ENCODE measurements at regions not wholly inside any gene's neighbourhood (a gene's known extent, or its start where the extent isn't known, plus 50 kb on each side); places are given as distances from the start of the nearest gene placed in this dataset.

- H2BK120ac ChIP-seq (ENCODE audit: low read depth, low read length): no peak overlapping the region
- H3K27me3 ChIP-seq (ENCODE audit: insufficient read depth, low read length, poor library complexity): no peaks in the 10 kb centered on the region
- H3K56ac ChIP-seq (ENCODE audit: low read length): no peak overlapping the region
- H4K8ac ChIP-seq (ENCODE audit: low read depth, low read length): no peak overlapping the region
- no peak overlapping the region for H3K4ac ChIP-seq (ENCODE audit: low read depth, low read length)
- H3K9ac ChIP-seq (ENCODE audit: low read length): no peak overlapping the region
- no peaks in the 10 kb centered on the region for H3K4me1 ChIP-seq (ENCODE audit: control insufficient read depth, low read depth, low read length)
- WGBS (ENCODE audit: extremely low coverage, insufficient coverage, low lambda C conversion rate): no CpG with 5 or more reads among the region's 7 CpGs
- H2BK15ac ChIP-seq (replicated peaks; ENCODE audit: low read depth): no peak overlapping the region
- H3K27ac ChIP-seq (ENCODE audit: low read depth, low read length): no peak overlapping the region
- H2BK5ac ChIP-seq (ENCODE audit: low read length): no peak overlapping the region
- H3K79me1 ChIP-seq (ENCODE audit: low read length): no peaks in the 10 kb centered on the region
- no peak for DNase-seq
- H3K36me3 ChIP-seq (ENCODE audit: control insufficient read depth, insufficient read depth, low read length): no peaks in the 10 kb centered on the region
- H3K4me2 ChIP-seq (ENCODE audit: low read length): no peak overlapping the region
- H3K79me2 ChIP-seq (ENCODE audit: control insufficient read depth, insufficient read depth, low read length): no peaks in the 10 kb centered on the region
- no peak overlapping the region for H3K18ac ChIP-seq (ENCODE audit: low read length)
- H3K4me3 ChIP-seq (ENCODE audit: low read length): no peak overlapping the region
- no peak overlapping the region for H2AK5ac ChIP-seq (ENCODE audit: low read length)
- H3K23ac ChIP-seq (ENCODE audit: low read length): no peak overlapping the region
- H4K5ac ChIP-seq (ENCODE audit: low read length): no peak overlapping the region
Measured at GRCh38 chr10:130339911-130340310, 203.7 kb downstream of the GLRX3 start.

- H3K4me2 ChIP-seq (ENCODE audit: low read length): no peak overlapping the region
- no peak overlapping the region for H3K18ac ChIP-seq (ENCODE audit: low read length)
- no peak overlapping the region for H2BK120ac ChIP-seq (ENCODE audit: low read depth, low read length)
- H3K79me2 ChIP-seq (ENCODE audit: control insufficient read depth, insufficient read depth, low read length): no peaks in the 10 kb centered on the region
- H4K5ac ChIP-seq (ENCODE audit: low read length): no peak overlapping the region
- H3K27me3 ChIP-seq (ENCODE audit: insufficient read depth, low read length, poor library complexity): no peaks in the 10 kb centered on the region
- no peaks in the 10 kb centered on the region for H3K36me3 ChIP-seq (ENCODE audit: control insufficient read depth, insufficient read depth, low read length)
- no peak overlapping the region for H3K27ac ChIP-seq (ENCODE audit: low read depth, low read length)
- no CpG with 5 or more reads among the region's 5 CpGs for WGBS (ENCODE audit: extremely low coverage, insufficient coverage, low lambda C conversion rate)
- no peak overlapping the region for H2BK15ac ChIP-seq (replicated peaks; ENCODE audit: low read depth)
- H3K9ac ChIP-seq (ENCODE audit: low read length): no peak overlapping the region
- no peak overlapping the region for H3K23ac ChIP-seq (ENCODE audit: low read length)
- H3K4me1 ChIP-seq (ENCODE audit: control insufficient read depth, low read depth, low read length): no peaks in the 10 kb centered on the region
- no peak overlapping the region for H3K4ac ChIP-seq (ENCODE audit: low read depth, low read length)
- no peak overlapping the region for H2AK5ac ChIP-seq (ENCODE audit: low read length)
- H3K79me1 ChIP-seq (ENCODE audit: low read length): no peaks in the 10 kb centered on the region
- no peak for DNase-seq
- H3K56ac ChIP-seq (ENCODE audit: low read length): no peak overlapping the region
- H2BK5ac ChIP-seq (ENCODE audit: low read length): no peak overlapping the region
- no peak overlapping the region for H4K8ac ChIP-seq (ENCODE audit: low read depth, low read length)
- no peak overlapping the region for H3K4me3 ChIP-seq (ENCODE audit: low read length)
Measured at GRCh38 chr10:130340816-130341215, 204.6 kb downstream of the GLRX3 start.

- H3K4me2 ChIP-seq (ENCODE audit: low read length): no peak overlapping the region
- no peaks in the 10 kb centered on the region for H3K27me3 ChIP-seq (ENCODE audit: insufficient read depth, low read length, poor library complexity)
- H3K27ac ChIP-seq (ENCODE audit: low read depth, low read length): no peak overlapping the region
- H3K4ac ChIP-seq (ENCODE audit: low read depth, low read length): no peak overlapping the region
- H3K79me2 ChIP-seq (ENCODE audit: control insufficient read depth, insufficient read depth, low read length): no peaks in the 10 kb centered on the region
- H3K9ac ChIP-seq (ENCODE audit: low read length): no peak overlapping the region
- H2BK120ac ChIP-seq (ENCODE audit: low read depth, low read length): no peak overlapping the region
- H3K18ac ChIP-seq (ENCODE audit: low read length): no peak overlapping the region
- H3K56ac ChIP-seq (ENCODE audit: low read length): no peak overlapping the region
- no peaks in the 10 kb centered on the region for H3K4me1 ChIP-seq (ENCODE audit: control insufficient read depth, low read depth, low read length)
- no peak overlapping the region for H4K5ac ChIP-seq (ENCODE audit: low read length)
- WGBS (ENCODE audit: extremely low coverage, insufficient coverage, low lambda C conversion rate): no CpG with 5 or more reads among the region's 6 CpGs
- H3K36me3 ChIP-seq (ENCODE audit: control insufficient read depth, insufficient read depth, low read length): no peaks in the 10 kb centered on the region
- peak; percentile 51 for DNase-seq
- no peak overlapping the region for H3K23ac ChIP-seq (ENCODE audit: low read length)
- H2BK5ac ChIP-seq (ENCODE audit: low read length): no peak overlapping the region
- no peak overlapping the region for H2AK5ac ChIP-seq (ENCODE audit: low read length)
- no peak overlapping the region for H2BK15ac ChIP-seq (replicated peaks; ENCODE audit: low read depth)
- no peak overlapping the region for H4K8ac ChIP-seq (ENCODE audit: low read depth, low read length)
- no peak overlapping the region for H3K4me3 ChIP-seq (ENCODE audit: low read length)
- no peaks in the 10 kb centered on the region for H3K79me1 ChIP-seq (ENCODE audit: low read length)
Measured at GRCh38 chr10:130341356-130341755, 205.2 kb downstream of the GLRX3 start.

- no peak overlapping the region for H2BK120ac ChIP-seq (ENCODE audit: low read depth, low read length)
- H3K23ac ChIP-seq (ENCODE audit: low read length): no peak overlapping the region
- H3K27ac ChIP-seq (ENCODE audit: low read depth, low read length): no peak overlapping the region
- no peak overlapping the region for H3K9ac ChIP-seq (ENCODE audit: low read length)
- H3K27me3 ChIP-seq (ENCODE audit: insufficient read depth, low read length, poor library complexity): no peaks in the 10 kb centered on the region
- H4K5ac ChIP-seq (ENCODE audit: low read length): no peak overlapping the region
- H3K4me3 ChIP-seq (ENCODE audit: low read length): no peak overlapping the region
- H3K36me3 ChIP-seq (ENCODE audit: control insufficient read depth, insufficient read depth, low read length): no peaks in the 10 kb centered on the region
- DNase-seq: no peak
- H3K4ac ChIP-seq (ENCODE audit: low read depth, low read length): no peak overlapping the region
- no peak overlapping the region for H4K8ac ChIP-seq (ENCODE audit: low read depth, low read length)
- no peak overlapping the region for H2BK5ac ChIP-seq (ENCODE audit: low read length)
- WGBS (ENCODE audit: extremely low coverage, insufficient coverage, low lambda C conversion rate): no CpG with 5 or more reads among the region's 1 CpG
- no peaks in the 10 kb centered on the region for H3K79me1 ChIP-seq (ENCODE audit: low read length)
- no peak overlapping the region for H2BK15ac ChIP-seq (replicated peaks; ENCODE audit: low read depth)
- H3K18ac ChIP-seq (ENCODE audit: low read length): no peak overlapping the region
- H3K79me2 ChIP-seq (ENCODE audit: control insufficient read depth, insufficient read depth, low read length): no peaks in the 10 kb centered on the region
- no peak overlapping the region for H3K56ac ChIP-seq (ENCODE audit: low read length)
- H3K4me1 ChIP-seq (ENCODE audit: control insufficient read depth, low read depth, low read length): no peaks in the 10 kb centered on the region
- H3K4me2 ChIP-seq (ENCODE audit: low read length): no peak overlapping the region
- H2AK5ac ChIP-seq (ENCODE audit: low read length): no peak overlapping the region
Measured at GRCh38 chr10:130345728-130346127, 209.5 kb downstream of the GLRX3 start.

- no peak overlapping the region for H3K56ac ChIP-seq (ENCODE audit: low read length)
- H3K9ac ChIP-seq (ENCODE audit: low read length): no peak overlapping the region
- no CpG with 5 or more reads among the region's 3 CpGs for WGBS (ENCODE audit: extremely low coverage, insufficient coverage, low lambda C conversion rate)
- H4K8ac ChIP-seq (ENCODE audit: low read depth, low read length): no peak overlapping the region
- no peaks in the 10 kb centered on the region for H3K79me1 ChIP-seq (ENCODE audit: low read length)
- no peaks in the 10 kb centered on the region for H3K36me3 ChIP-seq (ENCODE audit: control insufficient read depth, insufficient read depth, low read length)
- H2BK120ac ChIP-seq (ENCODE audit: low read depth, low read length): no peak overlapping the region
- H3K27ac ChIP-seq (ENCODE audit: low read depth, low read length): no peak overlapping the region
- no peak overlapping the region for H2BK5ac ChIP-seq (ENCODE audit: low read length)
- no peak overlapping the region for H2AK5ac ChIP-seq (ENCODE audit: low read length)
- H3K4me2 ChIP-seq (ENCODE audit: low read length): no peak overlapping the region
- H3K4ac ChIP-seq (ENCODE audit: low read depth, low read length): no peak overlapping the region
- H2BK15ac ChIP-seq (replicated peaks; ENCODE audit: low read depth): no peak overlapping the region
- no peak overlapping the region for H3K18ac ChIP-seq (ENCODE audit: low read length)
- no peak for DNase-seq
- no peak overlapping the region for H3K23ac ChIP-seq (ENCODE audit: low read length)
- H3K4me1 ChIP-seq (ENCODE audit: control insufficient read depth, low read depth, low read length): no peaks in the 10 kb centered on the region
- H4K5ac ChIP-seq (ENCODE audit: low read length): no peak overlapping the region
- H3K79me2 ChIP-seq (ENCODE audit: control insufficient read depth, insufficient read depth, low read length): no peaks in the 10 kb centered on the region
- no peaks in the 10 kb centered on the region for H3K27me3 ChIP-seq (ENCODE audit: insufficient read depth, low read length, poor library complexity)
- H3K4me3 ChIP-seq (ENCODE audit: low read length): no peak overlapping the region
Measured at GRCh38 chr10:130350996-130351395, 214.8 kb downstream of the GLRX3 start.

GRCh38 chr10:130351466-130352290 is 215.5 kb downstream of the GLRX3 start:
- H2BK15ac ChIP-seq (replicated peaks; ENCODE audit: low read depth): no peak overlapping the region
- H3K79me1 ChIP-seq (ENCODE audit: low read length): no peaks in the 10 kb centered on the region
- no peak overlapping the region for H3K4me2 ChIP-seq (ENCODE audit: low read length)
- no peak overlapping the region for H4K5ac ChIP-seq (ENCODE audit: low read length)
- H3K27me3 ChIP-seq (ENCODE audit: insufficient read depth, low read length, poor library complexity): no peaks in the 10 kb centered on the region
- H3K23ac ChIP-seq (ENCODE audit: low read length): no peak overlapping the region
- H3K9ac ChIP-seq (ENCODE audit: low read length): no peak overlapping the region
- H2BK5ac ChIP-seq (ENCODE audit: low read length): no peak overlapping the region
- no peak overlapping the region for H3K4me3 ChIP-seq (ENCODE audit: low read length)
- H2BK120ac ChIP-seq (ENCODE audit: low read depth, low read length): no peak overlapping the region
- no peak overlapping the region for H2AK5ac ChIP-seq (ENCODE audit: low read length)
- no peaks in the 10 kb centered on the region for H3K79me2 ChIP-seq (ENCODE audit: control insufficient read depth, insufficient read depth, low read length)
- no peak overlapping the region for H4K8ac ChIP-seq (ENCODE audit: low read depth, low read length)
- no peak overlapping the region for H3K18ac ChIP-seq (ENCODE audit: low read length)
- H3K36me3 ChIP-seq (ENCODE audit: control insufficient read depth, insufficient read depth, low read length): no peaks in the 10 kb centered on the region
- no peaks in the 10 kb centered on the region for H3K4me1 ChIP-seq (ENCODE audit: control insufficient read depth, low read depth, low read length)
- H3K56ac ChIP-seq (ENCODE audit: low read length): no peak overlapping the region
- DNase-seq: no peak
- H3K4ac ChIP-seq (ENCODE audit: low read depth, low read length): no peak overlapping the region
- no CpG with 5 or more reads among the region's 17 CpGs for WGBS (ENCODE audit: extremely low coverage, insufficient coverage, low lambda C conversion rate)
- H3K27ac ChIP-seq (ENCODE audit: low read depth, low read length): no peak overlapping the region

All from mesendoderm (in vitro differentiated cells).